ENCODE measurements at regions not wholly inside any gene's neighbourhood (a gene's known extent, or its start where the extent isn't known, plus 50 kb on each side); places are given as distances from the start of the nearest gene placed in this dataset.
A peak's percentile ranks its signal among the peaks of the same experiment; 100 is the strongest.

- Histone ChIP-seq H3K27me3 (ENCODE audit: insufficient read depth, low read length) (no peaks in the 10 kb centered on the region), H3K9ac (ENCODE audit: low read length) (no peak overlapping the region), H3K9me3 (ENCODE audit: insufficient read depth, low read depth, low read length) (no peaks in the 10 kb centered on the region), H3K4me1 (ENCODE audit: insufficient read depth, low read length) (peaks cover 22% of the 10 kb centered on the region), H3K4me2 (ENCODE audit: low read length) (peak overlapping the region; percentile 57), H3K4me3 (ENCODE audit: insufficient read depth, low read depth, low read length) (no peak overlapping the region), H3K79me2 (ENCODE audit: insufficient read depth, low read length) (no peaks in the 10 kb centered on the region), H3K36me3 (ENCODE audit: insufficient read depth, low read length) (no peaks in the 10 kb centered on the region), H4K20me1 (ENCODE audit: insufficient read depth, low read length) (no peaks in the 10 kb centered on the region), H3K27ac (ENCODE audit: low read depth, low read length) (peak overlapping the region; percentile 45), H2AFZ (ENCODE audit: low read depth, low read length) (no peak overlapping the region)
- no peaks in the 10 kb centered on the region for H3K36me3 Mint-ChIP-seq (ENCODE audit: low read depth, unreplicated experiment)
- FAIRE-seq = peak; percentile 32
- H3K4me3 Mint-ChIP-seq (ENCODE audit: unreplicated experiment) = no peak overlapping the region
- DNase-seq (ENCODE audit: low read depth) = peak; percentile 99
- no peaks in the 10 kb centered on the region for H3K27me3 Mint-ChIP-seq (ENCODE audit: low read depth, unreplicated experiment)
- no peaks in the 10 kb centered on the region for H3K9me3 Mint-ChIP-seq (ENCODE audit: unreplicated experiment)
- TF ChIP-seq EZH2 (IDR thresholded peaks at IDR 0.05; ENCODE audit: insufficient read depth, low read length) = no peak
- TF ChIP-seq, protein P1, sequence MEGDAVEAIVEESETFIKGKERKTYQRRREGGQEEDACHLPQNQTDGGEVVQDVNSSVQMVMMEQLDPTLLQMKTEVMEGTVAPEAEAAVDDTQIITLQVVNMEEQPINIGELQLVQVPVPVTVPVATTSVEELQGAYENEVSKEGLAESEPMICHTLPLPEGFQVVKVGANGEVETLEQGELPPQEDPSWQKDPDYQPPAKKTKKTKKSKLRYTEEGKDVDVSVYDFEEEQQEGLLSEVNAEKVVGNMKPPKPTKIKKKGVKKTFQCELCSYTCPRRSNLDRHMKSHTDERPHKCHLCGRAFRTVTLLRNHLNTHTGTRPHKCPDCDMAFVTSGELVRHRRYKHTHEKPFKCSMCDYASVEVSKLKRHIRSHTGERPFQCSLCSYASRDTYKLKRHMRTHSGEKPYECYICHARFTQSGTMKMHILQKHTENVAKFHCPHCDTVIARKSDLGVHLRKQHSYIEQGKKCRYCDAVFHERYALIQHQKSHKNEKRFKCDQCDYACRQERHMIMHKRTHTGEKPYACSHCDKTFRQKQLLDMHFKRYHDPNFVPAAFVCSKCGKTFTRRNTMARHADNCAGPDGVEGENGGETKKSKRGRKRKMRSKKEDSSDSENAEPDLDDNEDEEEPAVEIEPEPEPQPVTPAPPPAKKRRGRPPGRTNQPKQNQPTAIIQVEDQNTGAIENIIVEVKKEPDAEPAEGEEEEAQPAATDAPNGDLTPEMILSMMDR (IDR thresholded peaks at IDR 0.05; ENCODE audit: insufficient read depth, low read depth, low read length) = no peak
- no peak overlapping the region for H3K27ac Mint-ChIP-seq (ENCODE audit: unreplicated experiment)
- peaks cover 5% of the 10 kb centered on the region for H3K4me1 Mint-ChIP-seq (ENCODE audit: low read depth, unreplicated experiment)
Measured at GRCh38 chr7:81604075-81604807, 165.6 kb downstream of the HGF start.

DNA sequence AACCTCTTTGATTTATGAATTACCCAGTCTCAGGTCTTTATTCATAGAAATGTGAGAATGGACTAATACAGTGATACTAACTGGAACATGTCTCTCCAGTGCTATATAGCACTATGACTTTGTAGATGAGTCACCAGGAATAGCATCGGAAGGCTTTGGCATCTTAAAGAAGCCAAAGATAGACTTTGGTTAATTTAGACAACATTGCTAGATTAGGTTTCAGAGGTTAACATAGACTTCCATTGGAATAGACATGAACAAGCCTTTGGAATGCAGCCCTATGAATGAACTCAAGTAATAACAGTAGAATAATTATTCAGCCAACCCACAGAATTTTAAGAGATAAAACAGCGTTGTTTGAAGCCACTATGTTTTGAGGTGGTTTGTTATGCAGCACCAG is 169.2 kb downstream of the HGF start:
- H4K20me1 ChIP-seq (ENCODE audit: insufficient read depth, low read length) = no peaks in the 10 kb centered on the region
- no peaks in the 10 kb centered on the region for H3K9me3 ChIP-seq (ENCODE audit: insufficient read depth, low read depth, low read length)
- FAIRE-seq (peak; percentile 49), DNase-seq (ENCODE audit: low read depth) (peak; percentile 99)
- H3K27ac ChIP-seq (ENCODE audit: low read depth, low read length) = peak overlapping the region; percentile 25
- Mint-ChIP-seq H3K4me3 (ENCODE audit: unreplicated experiment) (no peak overlapping the region), H3K27ac (ENCODE audit: unreplicated experiment) (no peak overlapping the region), H3K36me3 (ENCODE audit: low read depth, unreplicated experiment) (no peaks in the 10 kb centered on the region), H3K27me3 (ENCODE audit: low read depth, unreplicated experiment) (no peaks in the 10 kb centered on the region), H3K9me3 (ENCODE audit: unreplicated experiment) (no peaks in the 10 kb centered on the region), H3K4me1 (ENCODE audit: low read depth, unreplicated experiment) (peaks cover 5% of the 10 kb centered on the region)
- no peaks in the 10 kb centered on the region for H3K36me3 ChIP-seq (ENCODE audit: insufficient read depth, low read length)
- peaks cover 22% of the 10 kb centered on the region for H3K4me1 ChIP-seq (ENCODE audit: insufficient read depth, low read length)
- no peaks in the 10 kb centered on the region for H3K79me2 ChIP-seq (ENCODE audit: insufficient read depth, low read length)
- TF ChIP-seq, protein P1 (IDR thresholded peaks at IDR 0.05; ENCODE audit: insufficient read depth, low read depth, low read length) = no peak
- no peak for TF ChIP-seq EZH2 (IDR thresholded peaks at IDR 0.05; ENCODE audit: insufficient read depth, low read length)
- H3K27me3 ChIP-seq (ENCODE audit: insufficient read depth, low read length) = no peaks in the 10 kb centered on the region
- H3K4me2 ChIP-seq (ENCODE audit: low read length) = peak overlapping the region; percentile 44
- H3K4me3 ChIP-seq (ENCODE audit: insufficient read depth, low read depth, low read length) = no peak overlapping the region
- H2AFZ ChIP-seq (ENCODE audit: low read depth, low read length) = no peak overlapping the region
- H3K9ac ChIP-seq (ENCODE audit: low read length) = no peak overlapping the region

GRCh38 chr7:81598951-81599350 is 170.9 kb downstream of the HGF start:
- Mint-ChIP-seq H3K36me3 (ENCODE audit: low read depth, unreplicated experiment) (no peaks in the 10 kb centered on the region), H3K27ac (ENCODE audit: unreplicated experiment) (no peak overlapping the region), H3K9me3 (ENCODE audit: unreplicated experiment) (no peaks in the 10 kb centered on the region), H3K27me3 (ENCODE audit: low read depth, unreplicated experiment) (no peaks in the 10 kb centered on the region), H3K4me1 (ENCODE audit: low read depth, unreplicated experiment) (peaks cover 5% of the 10 kb centered on the region), H3K4me3 (ENCODE audit: unreplicated experiment) (no peak overlapping the region)
- TF ChIP-seq, protein P1 (IDR thresholded peaks at IDR 0.05; ENCODE audit: insufficient read depth, low read depth, low read length) = no peak
- Histone ChIP-seq H3K4me3 (ENCODE audit: insufficient read depth, low read depth, low read length) (no peak overlapping the region), H3K4me2 (ENCODE audit: low read length) (no peak overlapping the region), H3K9ac (ENCODE audit: low read length) (no peak overlapping the region), H3K27ac (ENCODE audit: low read depth, low read length) (no peak overlapping the region), H3K36me3 (ENCODE audit: insufficient read depth, low read length) (no peaks in the 10 kb centered on the region), H3K9me3 (ENCODE audit: insufficient read depth, low read depth, low read length) (no peaks in the 10 kb centered on the region), H3K4me1 (ENCODE audit: insufficient read depth, low read length) (peaks cover 13% of the 10 kb centered on the region), H3K79me2 (ENCODE audit: insufficient read depth, low read length) (no peaks in the 10 kb centered on the region), H4K20me1 (ENCODE audit: insufficient read depth, low read length) (no peaks in the 10 kb centered on the region), H3K27me3 (ENCODE audit: insufficient read depth, low read length) (no peaks in the 10 kb centered on the region), H2AFZ (ENCODE audit: low read depth, low read length) (no peak overlapping the region)
- DNase-seq (ENCODE audit: low read depth) = no peak
- FAIRE-seq = no peak

All from astrocyte (in vitro differentiated cells and primary cell).